Esophagus squamous epithelium (tissue), 5 donors: ENCODE measurements at regions not wholly inside any gene's neighbourhood (a gene's known extent, or its start where the extent isn't known, plus 50 kb on each side); places are given as distances from the start of the nearest gene placed in this dataset.

ENCODE experiments used
- DNase-seq: peaks from one replicate; lab custom pipeline; 2025; lab: John Stamatoyannopoulos, UW
- H3K27ac ChIP-seq, 4 donors: fragments of 200-600 bp; sonication (generic); one replicate each; pipeline ENCODE4 v1.5.1; 2016 to 2019; ENCODE audit warnings: mild to moderate bottlenecking in 1 of 4
- H3K27me3 ChIP-seq, 4 donors: fragments of 200-600 bp; sonication (generic); 1 replicate in 3 of 4; 2 replicates in 1 of 4; pipeline versions ENCODE4 v1.5.1 to v1.6.0; 2017 to 2021; ENCODE audit warnings: antibody characterized with exemption in 1 of 4
- H3K36me3 ChIP-seq, 3 donors: fragments of 200-600 bp; sonication (generic); one replicate each; pipeline ENCODE4 v1.5.1; 2016 to 2019
- H3K4me1 ChIP-seq, 3 donors: fragments of 200-600 bp; sonication (generic); one replicate each; pipeline ENCODE4 v1.5.1; 2017 to 2019
- H3K4me3 ChIP-seq, 4 donors: fragments of 200-600 bp; sonication (generic); 1 replicate in 3 of 4; 2 replicates in 1 of 4; pipeline ENCODE4 v1.5.1; 2016 to 2019; ENCODE audit warnings: mild to moderate bottlenecking in 2 of 4, moderate library complexity in 1 of 4
- H3K9me3 ChIP-seq, 3 donors: fragments of 200-600 bp; sonication (generic); one replicate each; pipeline ENCODE4 v1.5.1; 2016 to 2019
- POLR2A ChIP-seq, 4 donors: fragments of 450-650 bp; IDR thresholded peaks; one replicate each; pipeline ENCODE4 v1.6.1; 2017; ENCODE audit warnings: antibody characterized with exemption in 4 of 4, mild to moderate bottlenecking in 4 of 4, moderate library complexity in 3 of 4
- whole genome bisulfite sequencing, 2 donors: methylation state at CpG; one replicate each; pipeline ENCODE4 v1.1.5; 2018; 5-methylcytosine and 5-hydroxymethylcytosine counted together
- intact Hi-C: fragments of 100-400 bp; cut with DNase I; formaldehyde crosslinking; loops from one replicate; pipeline ENCODE4 v1.15.0; 2022
- TF ChIP-seq, protein P1 (sequence below), 6 experiments: fragments of 450-650 bp in 4 of 6; fragments of 200-600 bp in 2 of 6; sonication (generic) in 2 of 6; IDR thresholded peaks; one replicate each; pipeline ENCODE4 v1.5.1; 2016 to 2019; ENCODE audit warnings: antibody characterized with exemption in 6 of 6, mild to moderate bottlenecking in 4 of 6, moderate library complexity in 4 of 6
- donor health status: DM: yes; HTN: yes; CAD: no.

DNA sequence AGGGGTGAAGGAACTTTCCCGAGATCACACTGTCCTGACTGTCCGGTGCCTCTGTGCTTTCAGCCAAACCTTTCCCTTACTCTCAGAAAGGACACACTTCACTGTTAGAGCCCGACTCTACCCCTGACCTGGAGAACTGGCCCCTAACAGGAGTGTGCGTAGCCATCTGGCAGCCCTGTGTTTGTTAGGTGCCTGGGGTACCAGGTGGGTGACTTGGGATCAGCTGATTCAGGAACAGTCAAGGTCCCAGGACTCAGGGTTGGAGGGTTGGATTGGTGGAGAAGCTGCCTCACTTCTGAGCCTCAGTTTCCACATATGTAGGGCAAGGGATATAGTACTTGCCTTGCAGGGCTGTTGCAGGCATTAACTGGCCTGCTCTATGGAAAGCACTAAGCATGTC, 98.3 kb upstream of the SLC6A11 start:
- intact Hi-C loops = no loop called here
- WGBS, 2 donors = 78 to 87% methylated on average over 3 of the region's 4 CpGs
- Histone ChIP-seq H3K27ac (no peak overlapping the region), H3K9me3 (peaks cover 0 to 3% (median 0%) of the 10 kb centered on the region in 3 donors), H3K4me1 (no peaks in the 10 kb centered on the region), H3K27me3 (peaks cover 0 to 32% (median 0%) of the 10 kb centered on the region in 4 donors), H3K36me3 (no peaks in the 10 kb centered on the region), H3K4me3 (no peak overlapping the region)
- TF ChIP-seq, protein P1, sequence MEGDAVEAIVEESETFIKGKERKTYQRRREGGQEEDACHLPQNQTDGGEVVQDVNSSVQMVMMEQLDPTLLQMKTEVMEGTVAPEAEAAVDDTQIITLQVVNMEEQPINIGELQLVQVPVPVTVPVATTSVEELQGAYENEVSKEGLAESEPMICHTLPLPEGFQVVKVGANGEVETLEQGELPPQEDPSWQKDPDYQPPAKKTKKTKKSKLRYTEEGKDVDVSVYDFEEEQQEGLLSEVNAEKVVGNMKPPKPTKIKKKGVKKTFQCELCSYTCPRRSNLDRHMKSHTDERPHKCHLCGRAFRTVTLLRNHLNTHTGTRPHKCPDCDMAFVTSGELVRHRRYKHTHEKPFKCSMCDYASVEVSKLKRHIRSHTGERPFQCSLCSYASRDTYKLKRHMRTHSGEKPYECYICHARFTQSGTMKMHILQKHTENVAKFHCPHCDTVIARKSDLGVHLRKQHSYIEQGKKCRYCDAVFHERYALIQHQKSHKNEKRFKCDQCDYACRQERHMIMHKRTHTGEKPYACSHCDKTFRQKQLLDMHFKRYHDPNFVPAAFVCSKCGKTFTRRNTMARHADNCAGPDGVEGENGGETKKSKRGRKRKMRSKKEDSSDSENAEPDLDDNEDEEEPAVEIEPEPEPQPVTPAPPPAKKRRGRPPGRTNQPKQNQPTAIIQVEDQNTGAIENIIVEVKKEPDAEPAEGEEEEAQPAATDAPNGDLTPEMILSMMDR (IDR thresholded peaks at IDR 0.05) = no peak
- no peak for TF ChIP-seq POLR2A (IDR thresholded peaks at IDR 0.05)
- DNase-seq = no peak

DNA sequence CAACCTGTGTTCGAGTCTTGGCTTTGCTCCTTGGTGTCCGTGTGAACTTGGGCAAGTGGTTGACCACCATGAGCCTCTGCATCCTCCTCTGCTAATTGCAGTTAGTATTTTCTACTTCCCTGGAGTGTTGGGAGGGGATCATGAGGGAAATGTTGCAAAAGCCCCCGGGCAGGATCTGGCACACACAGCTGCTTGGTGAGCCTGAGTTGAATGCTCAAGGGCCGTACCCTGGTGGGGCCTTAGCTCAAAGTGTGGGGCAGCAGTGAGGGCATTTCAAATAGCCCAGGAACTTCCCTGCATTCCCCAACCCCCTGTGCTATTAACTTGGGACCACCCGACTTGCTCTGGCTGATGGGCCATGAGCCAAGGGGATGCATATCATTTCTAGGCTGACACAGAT, 94.9 kb upstream of the SLC6A11 start:
- Histone ChIP-seq H3K27me3 (peaks cover 0 to 40% (median 0%) of the 10 kb centered on the region in 4 donors), H3K4me3 (no peak overlapping the region), H3K27ac (no peak overlapping the region), H3K9me3 (no peaks in the 10 kb centered on the region), H3K36me3 (no peaks in the 10 kb centered on the region), H3K4me1 (no peaks in the 10 kb centered on the region)
- no peak for TF ChIP-seq POLR2A (IDR thresholded peaks at IDR 0.05)
- TF ChIP-seq, protein P1 (IDR thresholded peaks at IDR 0.05) = no peak
- intact Hi-C loops = no loop called here
- DNase-seq = no peak
- whole genome bisulfite sequencing, 2 donors = 53 to 79% methylated on average over 3 to 4 of the region's 5 CpGs

DNA sequence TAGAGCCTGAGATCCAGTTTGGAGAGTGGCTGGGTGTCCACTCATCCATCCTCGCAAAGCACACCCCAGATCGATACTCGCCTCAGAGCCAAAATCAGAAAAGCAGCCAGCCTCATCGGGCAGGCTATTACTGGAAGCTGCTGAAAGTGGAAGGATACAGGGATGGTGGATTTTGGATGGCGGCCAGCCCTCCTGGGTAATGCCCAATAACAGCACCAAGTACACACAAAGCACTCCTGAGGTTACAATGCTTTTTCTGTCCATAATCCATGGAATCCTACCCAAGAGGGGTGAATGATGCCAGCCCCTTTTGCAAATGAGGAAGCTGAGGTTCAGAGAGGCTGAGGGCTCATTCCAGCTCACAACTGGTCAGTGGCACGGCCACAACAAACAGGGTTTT, 93.1 kb upstream of the SLC6A11 start:
- Histone ChIP-seq H3K36me3 (no peaks in the 10 kb centered on the region), H3K9me3 (no peaks in the 10 kb centered on the region), H3K4me1 (no peaks in the 10 kb centered on the region), H3K27ac (no peak overlapping the region), H3K4me3 (no peak overlapping the region), H3K27me3 (peaks cover 0 to 50% (median 0%) of the 10 kb centered on the region in 4 donors)
- 63 to 76% methylated on average over 5 to 6 of the region's 6 CpGs for WGBS, 2 donors
- TF ChIP-seq, protein P1 (IDR thresholded peaks at IDR 0.05) = no peak
- no peak for TF ChIP-seq POLR2A (IDR thresholded peaks at IDR 0.05)
- no peak for DNase-seq
- intact Hi-C loops = no loop called here

DNA sequence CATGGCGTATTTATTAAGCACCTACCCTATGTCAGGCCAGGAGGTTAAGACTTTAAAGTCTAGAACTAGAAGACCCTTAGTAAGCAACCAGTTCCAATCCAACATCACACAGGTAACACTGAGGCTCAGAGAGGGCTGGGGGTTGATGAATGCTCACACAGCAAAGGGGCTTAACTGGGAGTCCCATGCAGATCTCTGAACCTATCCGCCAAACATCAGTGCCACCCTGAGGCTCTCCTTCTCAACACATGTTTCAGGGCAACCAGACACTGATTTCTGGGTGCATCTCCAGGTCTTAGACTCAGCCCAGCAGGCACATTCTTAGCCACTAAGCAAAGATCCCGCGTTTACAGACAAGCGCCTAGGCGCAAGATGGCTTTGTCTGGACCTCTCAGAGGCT, 92.0 kb upstream of the SLC6A11 start:
- Histone ChIP-seq H3K36me3 (no peaks in the 10 kb centered on the region), H3K9me3 (no peaks in the 10 kb centered on the region), H3K4me3 (no peak overlapping the region), H3K4me1 (no peaks in the 10 kb centered on the region), H3K27ac (no peak overlapping the region), H3K27me3 (peaks cover 0 to 54% (median 0%) of the 10 kb centered on the region in 4 donors)
- no peak for TF ChIP-seq POLR2A (IDR thresholded peaks at IDR 0.05)
- TF ChIP-seq, protein P1 (IDR thresholded peaks at IDR 0.05) = no peak
- WGBS, 2 donors = 75 to 77% methylated on average over 6 of the region's 6 CpGs
- no peak for DNase-seq
- intact Hi-C loops = no loop called here

DNA sequence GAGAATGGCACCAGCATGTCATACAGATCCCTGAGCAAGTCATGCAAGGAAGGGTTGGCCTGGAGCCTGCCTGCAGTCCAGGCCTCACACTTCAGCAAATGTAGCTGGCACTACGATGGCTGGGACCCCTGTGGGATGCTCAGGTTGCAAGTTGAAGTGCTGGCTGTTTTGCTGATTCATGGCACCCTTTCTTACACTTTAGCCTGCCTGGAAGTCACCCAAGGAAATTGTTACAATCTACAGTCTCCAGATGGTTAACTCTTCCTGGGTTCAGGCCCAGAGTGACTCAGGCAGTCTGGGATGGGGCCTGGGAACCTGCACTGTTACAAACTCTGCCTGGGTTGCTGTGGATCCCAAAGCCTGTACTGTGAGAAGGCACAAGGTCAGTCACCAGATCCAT, 91.0 kb upstream of the SLC6A11 start:
- H3K36me3 ChIP-seq = no peaks in the 10 kb centered on the region
- H3K4me3 ChIP-seq = no peak overlapping the region
- no peaks in the 10 kb centered on the region for H3K9me3 ChIP-seq
- TF ChIP-seq, protein P1 (IDR thresholded peaks at IDR 0.05) = no peak
- TF ChIP-seq POLR2A (IDR thresholded peaks at IDR 0.05) = no peak
- H3K27ac ChIP-seq = no peak overlapping the region
- no peaks in the 10 kb centered on the region for H3K4me1 ChIP-seq
- intact Hi-C loops = no loop called here
- peaks cover 0 to 65% (median 0%) of the 10 kb centered on the region in 4 donors for H3K27me3 ChIP-seq
- WGBS, 2 donors = 0 to 20% methylated on average over 1 of the region's 1 CpG
- DNase-seq = no peak
